Right ventricle myocardium inferior (tissue), 1 donor: ENCODE measurements at regions not wholly inside any gene's neighbourhood (a gene's known extent, or its start where the extent isn't known, plus 50 kb on each side); places are given as distances from the start of the nearest gene placed in this dataset.
"Not testable (repeated sequence)": the region's sequence is repeated elsewhere in the genome, so short reads cannot be mapped to it uniquely, and the experiment has no call there.

ENCODE experiments used
- ATAC-seq: fragments of 200-7000 bp; cut with Tn5 transposase; one replicate; pipeline ENCODE4 v1.9.1; 2020; ENCODE audit warnings: mild to moderate bottlenecking, moderate library complexity
- DNase-seq: peaks from one replicate; pipeline ENCODE4 v3.0.0; 2021; ENCODE audit errors: missing footprints
- intact Hi-C: fragments of 100-400 bp; cut with DNase I; formaldehyde crosslinking; loops from one replicate; pipeline ENCODE4 v1.11.0; 2022
- donor health status: DM: no; HTN: yes; CAD: no; lungs with severe emphysema.

DNA sequence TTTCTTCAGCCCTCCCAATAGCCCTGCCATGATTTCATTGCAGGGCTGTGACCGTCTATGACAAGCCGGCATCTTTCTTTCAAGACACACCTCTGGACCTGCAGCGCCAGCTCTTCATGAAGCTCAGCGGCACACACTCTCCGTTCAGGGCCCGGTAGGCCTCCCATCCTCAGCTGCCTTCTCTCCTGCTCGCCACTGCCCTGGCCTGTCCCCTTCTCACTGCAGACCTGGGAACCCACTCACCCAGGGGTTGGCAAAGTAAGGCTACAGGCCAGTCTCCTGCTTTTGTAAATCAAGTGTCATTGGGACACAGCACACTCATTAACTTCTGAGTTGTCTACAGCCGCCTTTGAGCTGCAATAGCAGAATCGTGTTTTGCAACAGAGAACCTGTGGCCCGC, 169.2 kb downstream of the ADRA2C start:
- ATAC-seq, DNase-seq, intact Hi-C loops: not testable (repeated sequence)

DNA sequence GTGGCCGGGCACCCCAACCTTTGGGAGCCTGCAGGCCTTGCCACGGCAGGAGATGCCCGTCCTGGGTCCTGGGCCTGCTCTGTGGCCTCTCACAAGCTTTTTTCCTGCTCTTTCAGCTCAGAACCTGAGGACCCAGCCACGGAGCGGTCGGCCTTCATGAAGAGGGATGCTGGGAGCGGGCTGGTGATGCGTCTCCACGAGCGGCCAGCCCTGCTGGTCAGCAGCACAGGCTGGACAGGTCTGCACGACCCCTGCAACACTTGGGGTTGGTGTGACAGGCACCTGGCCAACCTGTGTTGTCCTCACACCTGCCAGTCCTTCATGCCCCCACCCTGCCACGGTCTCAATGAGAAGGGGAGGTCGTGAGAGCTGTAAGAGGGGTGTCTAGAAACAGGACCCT, 170.0 kb downstream of the ADRA2C start:
- intact Hi-C loops = no loop called here
- ATAC-seq (no peak), DNase-seq (no peak)

DNA sequence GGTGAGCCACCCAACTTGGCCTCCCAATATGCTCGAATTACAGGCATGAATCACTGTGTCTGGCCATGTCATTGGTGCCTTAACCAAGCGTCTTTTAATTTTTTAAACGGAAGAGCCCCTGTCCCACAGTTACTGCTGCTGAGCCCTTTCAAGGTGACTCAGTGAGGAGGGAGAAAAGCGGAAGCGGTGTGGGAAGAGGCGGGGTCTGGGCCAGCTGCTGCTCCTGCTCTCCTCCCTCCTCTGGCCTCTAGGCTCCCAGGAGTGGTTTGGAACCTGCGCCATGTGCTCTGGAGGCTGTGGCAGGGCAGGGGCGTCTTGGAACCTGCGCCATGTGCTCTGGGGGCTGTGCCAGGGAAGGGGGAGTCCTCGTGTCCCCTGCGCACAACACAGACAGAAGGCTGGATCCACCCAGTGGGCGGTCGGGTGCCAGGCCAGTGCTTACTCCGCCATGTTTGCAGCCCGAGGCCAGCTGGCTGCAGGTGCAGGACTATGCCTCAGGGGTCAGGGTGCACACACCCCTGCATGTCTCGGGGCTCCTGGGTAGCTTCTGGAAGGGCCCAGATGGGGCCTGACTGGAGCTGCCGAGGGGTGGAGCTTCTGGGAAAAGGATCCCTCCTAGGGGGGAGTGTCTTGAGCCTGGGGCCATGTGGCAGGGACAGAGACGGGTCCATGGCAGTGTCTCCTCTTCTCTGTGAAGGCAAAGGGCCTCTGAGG, 171.8 kb downstream of the ADRA2C start:
- DNase-seq, intact Hi-C loops, ATAC-seq: not testable (repeated sequence)

DNA sequence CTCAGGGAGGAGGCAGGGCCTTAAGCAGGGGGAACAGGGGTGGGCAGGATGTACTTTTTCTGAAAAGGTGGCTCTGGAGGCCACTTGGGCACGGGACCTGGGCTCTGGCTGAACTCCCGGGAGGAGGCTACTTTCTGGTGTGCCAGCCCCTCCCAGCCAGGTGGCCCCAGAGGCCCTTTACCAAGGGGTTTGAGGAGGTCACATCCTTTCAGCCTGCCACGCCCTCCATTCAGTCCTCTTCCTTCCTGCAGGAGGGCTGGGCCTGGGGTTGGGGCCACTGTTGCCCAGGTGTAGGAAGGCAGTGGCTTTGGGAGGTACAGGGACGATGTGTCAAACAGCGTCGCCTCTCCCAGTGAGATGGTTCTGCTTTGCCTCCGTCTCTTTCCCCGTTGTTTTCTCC, 172.5 kb downstream of the ADRA2C start:
- ATAC-seq, DNase-seq, intact Hi-C loops: not testable (repeated sequence)

DNA sequence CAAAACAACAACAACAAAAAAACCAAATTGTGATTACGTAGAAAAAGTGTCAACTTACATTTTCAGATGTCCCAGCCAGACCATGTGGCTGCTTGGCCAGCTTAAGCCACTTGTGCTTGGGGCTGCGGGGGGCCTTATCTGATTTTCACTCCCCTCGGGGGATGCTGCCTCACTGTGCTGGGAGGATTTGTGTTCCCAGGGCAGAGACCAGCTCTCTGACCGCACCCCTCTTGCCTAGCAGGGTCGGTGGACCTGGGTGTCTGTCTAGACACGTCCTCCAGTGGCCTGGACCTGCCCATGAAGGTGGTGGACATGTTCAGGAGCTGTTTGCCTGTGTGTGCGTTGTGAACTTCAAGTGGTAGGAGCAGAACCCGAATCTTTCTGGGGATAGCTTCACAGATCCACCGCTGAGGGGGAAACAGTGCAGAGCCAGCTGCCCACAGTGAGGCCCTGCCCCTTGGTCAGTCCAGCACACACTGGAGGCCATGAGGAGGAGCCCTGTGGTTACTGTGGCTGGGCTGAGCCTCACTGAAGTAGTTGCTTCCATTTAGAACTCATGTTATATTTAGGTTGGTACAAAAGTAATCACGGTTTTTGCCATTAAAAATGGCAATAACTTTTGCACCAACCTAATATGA, 173.9 kb downstream of the ADRA2C start:
- ATAC-seq, intact Hi-C loops, DNase-seq: not testable (repeated sequence)

DNA sequence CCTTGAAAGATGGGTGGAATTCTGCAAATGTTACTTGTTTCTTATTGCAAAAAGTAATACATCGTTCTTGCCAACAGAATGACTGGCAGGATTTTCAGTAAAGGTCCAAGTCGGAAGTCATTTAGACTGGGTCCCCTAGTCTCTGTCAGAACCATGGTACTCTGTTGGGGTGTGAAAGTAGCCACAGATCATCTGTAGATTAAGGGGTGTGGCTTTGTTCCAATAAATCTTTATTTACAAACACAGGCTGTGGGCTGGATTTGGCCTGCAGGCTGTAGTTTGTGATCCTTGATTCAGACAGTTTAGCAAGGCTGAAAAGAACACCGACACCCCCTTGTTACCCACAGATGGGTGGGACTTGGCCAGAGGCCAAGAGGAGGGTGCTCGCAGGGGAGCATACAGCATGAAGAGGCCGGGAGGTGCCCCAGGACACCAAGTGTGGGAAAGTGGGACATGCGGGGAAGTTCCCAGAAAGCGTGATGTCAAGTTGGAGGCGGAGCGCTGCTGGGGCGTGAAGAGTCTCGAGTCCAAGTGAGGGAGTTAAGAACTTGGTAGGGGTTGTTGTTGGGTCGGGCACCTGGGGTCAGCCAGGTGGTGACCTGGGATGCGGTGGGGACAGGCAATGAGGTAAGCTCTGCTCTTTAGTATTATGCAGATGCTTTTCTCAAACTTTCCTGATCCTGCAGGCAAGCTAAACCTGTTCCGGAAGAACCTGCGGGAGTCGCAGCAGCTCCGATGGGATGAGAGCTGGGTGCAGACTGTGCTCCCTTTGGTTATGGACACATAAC, 175.7 kb downstream of the ADRA2C start:
- ATAC-seq, DNase-seq, intact Hi-C loops: not testable (repeated sequence)

DNA sequence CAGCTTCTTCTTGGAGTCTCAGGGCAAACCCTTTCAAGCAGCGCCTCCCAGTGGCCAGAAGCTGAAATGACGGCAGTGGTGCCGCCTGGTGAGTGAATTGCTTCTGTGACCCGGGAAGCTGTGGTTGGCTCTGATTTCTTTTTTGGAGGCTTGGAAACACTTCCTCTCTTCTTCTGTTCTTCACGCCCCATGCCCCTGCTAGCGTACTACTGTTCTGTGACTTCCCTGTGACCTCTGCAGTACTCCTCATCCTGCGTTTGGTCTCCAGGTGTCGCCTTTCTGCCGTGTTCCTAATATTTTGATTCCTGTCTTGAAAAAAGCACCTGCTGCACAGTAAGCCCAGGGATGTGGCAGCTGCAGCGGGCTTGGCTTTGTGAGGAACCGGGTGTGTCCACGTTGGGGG, 176.4 kb downstream of the ADRA2C start:
- peak; percentile 76 for DNase-seq
- ATAC-seq, intact Hi-C loops: not testable (repeated sequence)

DNA sequence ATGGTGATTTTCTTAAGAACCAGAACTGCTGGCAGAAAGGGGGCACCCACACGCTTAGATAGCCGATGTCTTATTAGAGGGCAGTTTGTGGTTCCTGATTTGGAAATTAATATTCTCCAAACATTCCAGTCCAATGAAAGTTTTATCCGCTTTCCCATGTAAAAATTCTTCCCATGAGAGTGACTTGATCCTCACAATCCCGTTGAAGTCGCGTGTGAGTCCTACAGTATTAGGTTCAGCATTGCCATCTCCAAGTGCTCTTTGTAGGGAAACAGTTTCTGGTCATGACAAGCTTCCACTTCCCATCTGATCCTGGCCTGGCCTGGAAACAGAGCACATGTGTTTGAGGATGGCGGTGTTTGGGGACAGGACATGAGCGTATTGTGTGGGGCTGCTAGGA, 176.9 kb downstream of the ADRA2C start:
- ATAC-seq, intact Hi-C loops, DNase-seq: not testable (repeated sequence)

DNA sequence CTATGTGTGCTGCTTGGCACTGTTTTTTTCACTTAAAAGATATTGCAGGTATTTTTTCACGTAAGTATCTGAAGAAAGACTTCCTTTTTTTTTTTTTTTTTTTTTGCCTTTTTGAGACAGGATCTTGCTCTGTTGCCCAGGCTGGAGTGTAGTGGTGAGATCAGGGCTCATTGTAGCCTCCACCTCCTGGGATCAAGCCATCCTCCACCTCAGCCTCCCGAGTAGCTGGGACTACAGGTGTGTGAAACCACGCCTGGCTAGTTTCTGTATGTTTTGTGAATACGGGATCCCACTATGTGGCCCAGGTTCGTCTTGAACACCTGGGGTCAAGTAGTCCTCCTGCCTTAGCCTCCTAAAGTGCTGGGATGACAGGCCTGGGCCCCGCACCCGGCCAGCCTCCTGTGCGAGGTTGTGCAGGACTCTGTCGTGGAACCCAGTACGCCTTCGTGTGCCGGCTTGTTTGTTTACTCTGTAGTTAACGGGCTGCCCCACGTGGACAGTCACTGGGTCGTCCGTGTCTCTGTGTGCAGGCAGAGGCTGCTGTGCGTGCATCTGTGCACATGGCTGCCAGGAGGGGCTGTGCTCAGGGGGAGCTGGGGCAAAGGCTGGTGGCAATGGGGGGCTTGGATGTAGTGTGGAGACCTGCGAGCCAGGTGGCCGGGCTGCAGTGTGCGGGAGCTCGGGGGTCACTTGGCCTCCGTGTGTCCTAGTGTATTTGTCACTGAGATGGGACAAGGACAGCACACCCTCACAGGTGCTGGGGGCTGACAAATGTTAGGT, 179.5 kb downstream of the ADRA2C start:
- DNase-seq (no peak), ATAC-seq (no peak)
- intact Hi-C loops = no loop called here

DNA sequence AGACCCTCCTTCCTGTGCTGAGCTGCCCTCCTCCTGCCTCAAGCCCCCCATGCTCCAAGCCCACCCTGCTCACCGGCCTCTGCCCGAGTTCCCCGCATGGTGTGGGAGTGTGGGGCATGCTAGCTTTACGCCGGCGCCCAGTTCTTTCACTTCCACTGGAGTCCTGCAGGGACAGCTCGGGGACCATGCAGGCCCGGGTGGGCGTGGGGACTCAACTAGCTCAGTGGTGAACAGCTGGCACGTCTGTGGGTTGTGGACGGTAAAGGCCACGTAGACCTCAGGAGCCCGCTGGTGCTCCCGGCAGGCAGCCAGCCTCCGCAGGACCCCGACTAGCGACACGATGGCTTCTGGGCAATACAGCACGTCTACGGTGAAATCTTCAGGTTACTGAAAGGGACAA, 180.4 kb downstream of the ADRA2C start:
- intact Hi-C loops, DNase-seq, ATAC-seq: not testable (repeated sequence)

DNA sequence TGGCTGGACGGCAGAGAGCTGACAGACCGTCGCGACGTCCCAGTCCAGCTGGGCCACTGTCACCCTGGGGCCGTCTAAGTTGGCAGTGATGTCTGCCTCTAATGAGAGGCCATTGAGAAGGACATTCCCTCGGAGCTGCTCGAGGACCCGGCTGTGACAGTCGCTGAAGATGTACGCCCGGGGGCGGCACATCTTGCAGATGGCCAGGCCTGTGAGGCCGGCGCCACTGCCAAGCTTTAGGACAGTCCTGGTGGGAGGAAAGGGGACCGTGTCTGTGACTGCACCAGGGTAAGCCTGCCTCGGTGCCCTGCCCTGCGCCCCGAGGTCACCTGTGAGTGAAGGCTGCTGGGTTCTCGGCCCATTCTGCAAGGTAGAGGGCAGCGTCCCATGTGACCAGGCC, 181.6 kb downstream of the ADRA2C start:
- intact Hi-C loops, DNase-seq, ATAC-seq: not testable (repeated sequence)

DNA sequence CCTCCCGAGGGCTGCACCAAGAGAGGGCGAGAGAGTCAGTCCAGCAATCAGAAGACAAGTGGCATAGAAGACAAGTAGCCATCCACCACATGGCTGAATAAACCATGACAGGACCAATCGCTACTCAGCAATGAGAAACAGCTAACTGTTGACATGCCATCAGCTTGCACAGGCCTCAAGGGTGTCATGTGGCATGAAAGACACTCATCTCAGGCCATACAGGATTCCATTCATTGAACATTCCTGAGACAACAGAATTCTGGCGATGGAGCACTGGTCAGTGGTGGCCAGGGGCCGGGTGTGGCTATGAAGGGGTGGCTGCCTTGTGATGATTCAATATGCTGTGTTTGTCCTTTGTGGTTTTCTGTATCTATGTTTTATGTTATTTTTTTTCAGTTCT, 182.0 kb downstream of the ADRA2C start:
- intact Hi-C loops, DNase-seq, ATAC-seq: not testable (repeated sequence)

DNA sequence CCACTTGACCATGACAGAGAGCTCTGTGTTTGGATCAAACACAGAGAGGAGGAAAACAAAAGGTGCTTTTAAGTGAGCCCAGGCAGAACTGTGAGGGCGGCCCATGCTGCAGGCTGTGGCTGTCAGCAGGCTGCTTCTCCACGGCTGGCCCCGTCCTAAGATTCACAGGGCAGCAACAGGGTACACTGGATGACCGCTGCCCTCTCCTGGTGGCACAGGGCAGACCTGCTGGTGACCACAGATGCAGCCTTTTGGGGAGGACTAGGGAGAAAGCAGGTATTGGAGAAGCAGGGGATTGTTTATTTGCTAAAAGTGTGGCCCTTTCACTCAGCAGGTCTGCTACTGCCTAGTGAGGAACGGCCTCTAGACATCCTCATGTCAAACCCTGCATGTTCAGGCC, 183.7 kb downstream of the ADRA2C start:
- ATAC-seq, intact Hi-C loops: not testable (repeated sequence)
- DNase-seq = peak; percentile 74

DNA sequence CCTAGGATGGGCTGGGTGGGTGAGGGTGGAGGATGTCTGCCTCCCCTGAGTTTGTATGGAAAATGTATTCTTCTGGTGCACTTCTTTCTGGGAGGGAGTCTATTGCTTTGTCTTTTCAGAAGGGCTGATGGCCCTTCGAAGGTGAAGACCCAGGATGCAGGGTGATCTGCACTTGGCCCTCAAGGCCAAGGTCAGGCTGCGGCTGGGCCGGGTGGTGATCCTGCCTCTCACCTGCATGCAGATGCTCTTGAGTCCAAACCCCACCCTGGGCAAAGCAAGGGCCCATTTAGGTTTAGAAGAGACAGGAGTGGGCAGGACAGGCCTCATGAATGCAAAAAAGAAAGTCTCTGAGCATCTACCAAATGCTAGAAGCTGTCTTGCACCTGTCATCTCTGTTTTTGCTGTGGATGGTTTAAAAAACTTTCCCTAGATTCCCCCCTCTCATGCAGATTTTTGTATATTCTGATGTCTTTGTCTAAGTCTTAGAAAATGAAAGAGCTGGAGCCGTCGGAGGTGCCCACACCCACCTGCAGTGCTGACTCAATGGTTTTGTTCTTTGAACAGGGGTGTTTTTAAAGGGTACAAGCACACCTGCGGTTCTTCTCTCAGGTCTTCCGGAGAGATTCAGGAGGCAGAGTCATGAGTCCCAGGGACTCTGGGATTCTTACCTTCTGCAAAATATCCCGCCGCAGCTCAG, 186.4 kb downstream of the ADRA2C start:
- intact Hi-C loops, ATAC-seq, DNase-seq: not testable (repeated sequence)

DNA sequence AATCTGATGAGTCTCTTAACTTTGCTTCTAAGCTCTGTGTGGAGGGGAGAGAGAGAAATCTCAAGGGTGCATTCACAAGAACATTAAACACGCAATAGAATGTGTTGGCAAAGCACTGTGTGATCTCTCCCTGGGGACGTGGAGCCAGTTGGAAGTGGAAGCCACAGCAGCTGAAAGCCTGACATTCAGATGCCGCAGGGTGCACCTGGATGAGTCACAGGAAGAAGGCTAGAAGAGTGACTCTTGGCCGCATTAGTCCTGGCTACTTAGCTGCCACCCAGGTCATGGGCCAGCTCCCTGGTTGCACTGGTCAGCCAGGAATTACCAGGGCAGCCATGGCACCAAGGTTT, 186.9 kb downstream of the ADRA2C start:
- DNase-seq, ATAC-seq, intact Hi-C loops: not testable (repeated sequence)

DNA sequence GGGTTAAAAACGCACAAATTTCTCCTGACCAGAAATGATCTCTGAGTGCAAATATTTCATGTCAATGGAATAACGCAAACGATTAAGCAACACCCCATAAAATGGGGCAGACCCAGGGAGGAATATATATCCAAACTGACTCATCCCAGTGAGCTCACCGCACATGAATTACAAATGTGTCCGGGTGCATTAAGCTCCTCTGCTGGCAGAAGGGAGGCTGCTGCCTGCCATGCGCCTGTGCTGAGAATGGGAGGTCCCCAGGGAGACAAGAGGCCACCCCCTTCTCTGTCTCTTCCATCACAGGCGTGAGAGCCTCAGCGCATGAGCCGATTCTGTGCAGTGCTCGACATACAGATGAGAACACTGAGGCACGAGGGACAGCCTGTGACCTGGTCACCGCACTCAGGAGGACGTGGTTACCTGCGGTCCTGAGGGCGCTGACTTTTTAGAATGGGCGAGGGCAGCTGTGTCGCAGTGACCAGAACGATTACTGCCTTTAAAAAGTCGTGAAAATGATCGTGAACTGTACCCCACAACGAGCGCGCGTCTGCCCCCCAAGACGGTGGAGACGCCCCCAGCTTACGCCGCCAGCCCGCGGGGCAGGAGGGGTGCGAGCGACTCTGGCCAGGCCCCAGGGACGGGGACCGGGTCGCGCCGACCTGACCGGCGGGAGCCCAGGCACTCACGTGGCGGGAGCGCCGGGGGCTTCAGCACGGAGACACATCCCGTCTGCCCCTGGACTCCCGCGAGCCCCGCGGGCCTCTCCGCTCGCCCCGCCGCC, 188.5 kb downstream of the ADRA2C start:
- ATAC-seq, intact Hi-C loops: not testable (repeated sequence)
- peak; percentile 72 for DNase-seq
